ENCODE measurements at regions not wholly inside any gene's neighbourhood (a gene's known extent, or its start where the extent isn't known, plus 50 kb on each side); places are given as distances from the start of the nearest gene placed in this dataset.
"Not testable (repeated sequence)": the region's sequence is repeated elsewhere in the genome, so short reads cannot be mapped to it uniquely, and the experiment has no call there.

DNA sequence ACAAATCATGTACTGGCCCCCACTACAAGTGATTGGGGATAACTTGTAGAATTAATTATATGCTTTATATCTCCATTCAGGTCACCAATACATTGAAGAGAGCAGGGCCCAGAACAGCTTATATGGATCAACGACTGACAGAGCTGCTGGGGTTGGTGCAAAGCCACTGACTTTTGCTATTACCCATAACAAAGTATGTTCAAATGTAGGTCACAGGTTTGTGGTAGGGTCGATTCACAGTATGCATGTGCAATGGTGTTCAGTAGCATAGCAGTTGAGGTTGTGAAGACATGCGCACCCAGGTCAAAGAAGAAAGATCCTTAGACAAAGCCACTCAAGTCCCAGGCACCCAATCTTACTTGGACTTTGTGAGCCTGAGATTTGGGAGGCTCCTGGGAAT is 110.6 kb downstream of the NBPF8 start:
- H3K27me3 ChIP-seq (ENCODE audit: low read length); ATAC-seq; H3K36me3 ChIP-seq (ENCODE audit: low read depth, low read length); H3K79me2 ChIP-seq (ENCODE audit: low read length); H2AFZ ChIP-seq (ENCODE audit: low read length); H3K4me2 ChIP-seq (ENCODE audit: low read length); H4K20me1 ChIP-seq (ENCODE audit: low read length); intact Hi-C loops (cut with micrococcal nuclease); DNase-seq; H3K9ac ChIP-seq (ENCODE audit: low read length); H3K27ac ChIP-seq (ENCODE audit: low read length); POLR2A ChIA-PET (ENCODE audit: unreplicated experiment); BruUV-seq (replicated peaks); H3K4me1 ChIP-seq (ENCODE audit: insufficient read depth, low read length); H3K9me2 ChIP-seq (replicated peaks; ENCODE audit: low read length); H3K4me3 ChIP-seq (ENCODE audit: low read length); H3F3A ChIP-seq (ENCODE audit: low read length, unreplicated experiment); H3K9me3 ChIP-seq (ENCODE audit: low read length); CTCF ChIA-PET: not testable (repeated sequence)

- BruUV-seq (replicated peaks); H3K36me3 ChIP-seq (ENCODE audit: low read depth, low read length); H2AFZ ChIP-seq (ENCODE audit: low read length); H3K79me2 ChIP-seq (ENCODE audit: low read length); H3K4me2 ChIP-seq (ENCODE audit: low read length); intact Hi-C loops (cut with micrococcal nuclease); CTCF ChIA-PET; H3K9ac ChIP-seq (ENCODE audit: low read length); H3K9me2 ChIP-seq (replicated peaks; ENCODE audit: low read length); H4K20me1 ChIP-seq (ENCODE audit: low read length); H3F3A ChIP-seq (ENCODE audit: low read length, unreplicated experiment); DNase-seq; POLR2A ChIA-PET (ENCODE audit: unreplicated experiment); H3K27me3 ChIP-seq (ENCODE audit: low read length); H3K4me3 ChIP-seq (ENCODE audit: low read length); H3K9me3 ChIP-seq (ENCODE audit: low read length); H3K4me1 ChIP-seq (ENCODE audit: insufficient read depth, low read length): not testable (repeated sequence)
- 0 out of 2 replicates have a peak overlapping the region, but pooled peaks have one; percentile 47 for H3K27ac ChIP-seq (ENCODE audit: low read length)
- ATAC-seq, result peak; percentile 79
These were observed 114.7 kb downstream of the NBPF8 start for GRCh38 chr1:120529475-120530089.

DNA sequence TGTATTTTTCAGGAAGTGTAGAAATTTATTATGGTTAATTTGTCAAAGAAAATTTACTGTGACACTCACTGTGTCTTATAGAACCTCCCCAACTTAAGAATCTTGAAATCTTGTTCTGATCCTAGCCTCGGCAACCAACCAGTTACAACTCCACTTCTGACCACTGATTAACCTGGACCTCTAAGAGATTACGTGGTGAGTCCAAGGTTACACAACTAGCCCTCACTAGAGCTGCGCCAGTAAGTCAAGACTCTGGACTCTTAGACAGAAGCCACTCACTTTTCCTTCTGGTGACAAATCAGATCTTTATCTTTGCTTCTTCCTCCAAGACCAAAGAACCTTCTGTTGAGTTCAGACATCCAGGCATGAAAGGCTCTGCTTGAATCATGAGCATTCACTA is 116.6 kb downstream of the NBPF8 start:
- H3K27ac ChIP-seq (ENCODE audit: low read length); H3K9me3 ChIP-seq (ENCODE audit: low read length); H4K20me1 ChIP-seq (ENCODE audit: low read length); H3K9me2 ChIP-seq (replicated peaks; ENCODE audit: low read length); H2AFZ ChIP-seq (ENCODE audit: low read length); H3K79me2 ChIP-seq (ENCODE audit: low read length); H3K9ac ChIP-seq (ENCODE audit: low read length); CTCF ChIA-PET; DNase-seq; BruUV-seq (replicated peaks); H3K27me3 ChIP-seq (ENCODE audit: low read length); H3K4me3 ChIP-seq (ENCODE audit: low read length); POLR2A ChIA-PET (ENCODE audit: unreplicated experiment); H3K4me2 ChIP-seq (ENCODE audit: low read length); H3K36me3 ChIP-seq (ENCODE audit: low read depth, low read length); intact Hi-C loops (cut with micrococcal nuclease); H3K4me1 ChIP-seq (ENCODE audit: insufficient read depth, low read length); H3F3A ChIP-seq (ENCODE audit: low read length, unreplicated experiment); ATAC-seq: not testable (repeated sequence)

DNA sequence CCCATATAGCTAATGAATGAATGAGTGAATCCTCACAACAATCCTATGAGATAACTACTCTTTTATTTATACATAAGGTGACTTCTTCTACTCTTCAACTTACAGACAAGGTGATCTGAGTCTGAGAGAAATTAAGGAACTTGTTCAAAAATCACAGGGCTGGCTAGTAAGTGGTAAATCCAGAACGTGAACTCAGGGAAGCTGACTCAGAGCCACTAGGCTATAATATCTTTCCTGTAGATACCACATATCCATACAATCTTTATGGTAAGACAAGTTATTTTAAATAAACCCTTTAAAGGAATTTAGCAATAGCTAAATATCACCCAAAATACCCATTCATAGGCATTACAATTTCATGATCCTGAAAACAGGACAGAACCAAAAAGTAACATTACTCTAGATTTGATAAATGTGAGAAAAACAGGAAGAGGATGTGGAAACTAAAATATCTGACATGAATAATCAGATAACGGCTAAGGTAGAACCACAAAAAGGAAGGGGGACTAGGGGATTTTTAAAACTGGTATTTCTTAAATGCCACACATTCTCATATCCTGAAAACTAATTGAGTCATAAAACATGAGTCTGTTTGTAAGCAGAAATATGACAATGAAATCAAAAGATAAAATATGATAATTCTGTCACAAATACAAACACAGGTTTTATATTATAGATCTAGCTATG is 119.7 kb downstream of the NBPF8 start:
- DNase-seq (peak; percentile 40), ATAC-seq (peak; percentile 35)
- Histone ChIP-seq H3K9ac (ENCODE audit: low read length) (peak overlapping the region; percentile 65), H3K27ac (ENCODE audit: low read length) (peak overlapping the region; percentile 94), H3K4me2 (ENCODE audit: low read length) (peak overlapping the region; percentile 80)
- H3K36me3 ChIP-seq (ENCODE audit: low read depth, low read length); H3K27me3 ChIP-seq (ENCODE audit: low read length); CTCF ChIA-PET; intact Hi-C loops (cut with micrococcal nuclease); H4K20me1 ChIP-seq (ENCODE audit: low read length); H3K4me3 ChIP-seq (ENCODE audit: low read length); H3K9me2 ChIP-seq (replicated peaks; ENCODE audit: low read length); H2AFZ ChIP-seq (ENCODE audit: low read length); H3F3A ChIP-seq (ENCODE audit: low read length, unreplicated experiment); H3K79me2 ChIP-seq (ENCODE audit: low read length); POLR2A ChIA-PET (ENCODE audit: unreplicated experiment); H3K9me3 ChIP-seq (ENCODE audit: low read length); H3K4me1 ChIP-seq (ENCODE audit: insufficient read depth, low read length): not testable (repeated sequence)
- TSS peak; percentile 64 for BruUV-seq (replicated peaks)

DNA sequence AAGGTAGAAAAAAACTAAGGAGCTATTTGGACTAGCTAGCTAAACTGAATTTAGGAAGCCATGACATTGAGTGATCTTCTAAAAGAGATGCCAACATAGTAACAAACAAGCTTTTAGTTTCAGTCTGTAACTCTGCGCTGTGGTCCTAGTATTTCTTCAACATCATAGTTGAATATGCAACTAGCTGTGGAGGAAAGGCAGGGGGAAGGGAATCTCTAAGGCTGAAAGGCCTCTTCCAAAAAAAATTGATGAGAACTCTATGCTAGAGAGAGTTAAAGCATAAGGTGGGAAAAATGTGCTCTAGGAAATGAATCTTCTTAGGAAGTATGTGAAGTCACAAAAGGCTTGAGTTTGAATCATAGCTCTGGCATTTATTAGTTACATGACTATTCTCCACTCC is 120.2 kb downstream of the NBPF8 start:
- H3K4me1 ChIP-seq (ENCODE audit: insufficient read depth, low read length); H2AFZ ChIP-seq (ENCODE audit: low read length); H3K4me3 ChIP-seq (ENCODE audit: low read length); POLR2A ChIA-PET (ENCODE audit: unreplicated experiment); BruUV-seq (replicated peaks); intact Hi-C loops (cut with micrococcal nuclease); H3K79me2 ChIP-seq (ENCODE audit: low read length); CTCF ChIA-PET; H3K27me3 ChIP-seq (ENCODE audit: low read length); H3K9me2 ChIP-seq (replicated peaks; ENCODE audit: low read length); H3F3A ChIP-seq (ENCODE audit: low read length, unreplicated experiment); H4K20me1 ChIP-seq (ENCODE audit: low read length); H3K9me3 ChIP-seq (ENCODE audit: low read length); H3K36me3 ChIP-seq (ENCODE audit: low read depth, low read length): not testable (repeated sequence)
- peak overlapping the region; percentile 94 for H3K27ac ChIP-seq (ENCODE audit: low read length)
- ATAC-seq (peak; percentile 78), DNase-seq (peak; percentile 70)
- H3K4me2 ChIP-seq (ENCODE audit: low read length), result peak overlapping the region; percentile 80
- peak overlapping the region; percentile 65 for H3K9ac ChIP-seq (ENCODE audit: low read length)

GRCh38 chr1:120541394-120541793 is 126.6 kb downstream of the NBPF8 start:
- BruUV-seq (replicated peaks); CTCF ChIA-PET; H3K4me1 ChIP-seq (ENCODE audit: insufficient read depth, low read length): not testable (repeated sequence)

DNA sequence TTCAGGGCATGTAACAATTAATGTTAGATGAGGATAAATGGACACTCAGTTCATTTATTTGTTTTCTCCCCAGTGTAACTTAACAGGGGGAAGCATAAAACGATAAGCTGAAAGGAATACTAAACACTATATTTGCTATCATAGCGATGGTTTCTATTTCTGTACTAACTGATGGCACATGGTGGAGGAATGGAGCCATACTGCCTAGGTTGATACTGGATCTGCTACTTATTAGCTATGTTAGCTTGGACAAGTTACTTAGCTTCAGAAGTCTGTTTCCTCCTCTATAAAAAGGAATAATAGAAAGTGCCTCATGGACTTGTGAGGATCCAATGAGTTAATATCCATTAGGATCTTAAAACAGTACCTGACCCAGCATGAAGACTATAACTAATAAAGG is 127.5 kb downstream of the NBPF8 start:
- H3K4me3 ChIP-seq (ENCODE audit: low read length), result not testable (repeated sequence)

More at GRCh38 chr1:120541394-120541793, 126.6 kb downstream of the NBPF8 start:
- POLR2A ChIA-PET (ENCODE audit: unreplicated experiment); H3K4me2 ChIP-seq (ENCODE audit: low read length); H3F3A ChIP-seq (ENCODE audit: low read length, unreplicated experiment); H3K27ac ChIP-seq (ENCODE audit: low read length); DNase-seq; H2AFZ ChIP-seq (ENCODE audit: low read length); H3K9me3 ChIP-seq (ENCODE audit: low read length); H3K9ac ChIP-seq (ENCODE audit: low read length); intact Hi-C loops (cut with micrococcal nuclease); H3K4me3 ChIP-seq (ENCODE audit: low read length); H4K20me1 ChIP-seq (ENCODE audit: low read length); H3K9me2 ChIP-seq (replicated peaks; ENCODE audit: low read length); H3K36me3 ChIP-seq (ENCODE audit: low read depth, low read length); H3K79me2 ChIP-seq (ENCODE audit: low read length); H3K27me3 ChIP-seq (ENCODE audit: low read length): not testable (repeated sequence)
- peak; percentile 63 for ATAC-seq

More for the DNA sequence above, 127.5 kb downstream of the NBPF8 start:
- H3K9me3 ChIP-seq (ENCODE audit: low read length); H3K36me3 ChIP-seq (ENCODE audit: low read depth, low read length); H3F3A ChIP-seq (ENCODE audit: low read length, unreplicated experiment); BruUV-seq (replicated peaks); intact Hi-C loops (cut with micrococcal nuclease); CTCF ChIA-PET; H3K79me2 ChIP-seq (ENCODE audit: low read length); H3K9ac ChIP-seq (ENCODE audit: low read length); ATAC-seq; H3K9me2 ChIP-seq (replicated peaks; ENCODE audit: low read length); H2AFZ ChIP-seq (ENCODE audit: low read length); H3K4me1 ChIP-seq (ENCODE audit: insufficient read depth, low read length); H3K27me3 ChIP-seq (ENCODE audit: low read length); POLR2A ChIA-PET (ENCODE audit: unreplicated experiment); H4K20me1 ChIP-seq (ENCODE audit: low read length); H3K4me2 ChIP-seq (ENCODE audit: low read length); H3K27ac ChIP-seq (ENCODE audit: low read length); DNase-seq: not testable (repeated sequence)
